Head of caudate nucleus (tissue), 42 donors: ENCODE measurements at regions not wholly inside any gene's neighbourhood (a gene's known extent, or its start where the extent isn't known, plus 50 kb on each side); places are given as distances from the start of the nearest gene placed in this dataset.
A peak's percentile ranks its signal among the peaks of the same experiment; 100 is the strongest.
"Not testable (repeated sequence)": the region's sequence is repeated elsewhere in the genome, so short reads cannot be mapped to it uniquely, and the experiment has no call there.

Experiments
- DNase-seq, 42 donors: peaks; one replicate each; pipeline versions ENCODE4 v3.0.0 to v3.0.0-alpha.2; 2020 to 2021; ENCODE audit warnings: mixed read lengths in 7 of 42
- intact Hi-C: fragments of 100-400 bp; cut with DNase I; formaldehyde crosslinking; loops from one replicate; pipeline ENCODE4 v1.15.0; 2022

- intact Hi-C loops: no loop called here
- DNase-seq: no peak
Measured at GRCh38 chr3:150127011-150127490, 156.4 kb upstream of the PFN2 start.

GRCh38 chr3:150124142-150124541, 153.4 kb upstream of the PFN2 start:
- DNase-seq: no peak
- intact Hi-C loops: no loop called here

- intact Hi-C loops, DNase-seq: not testable (repeated sequence)
Measured at GRCh38 chr3:150123249-150123648, 152.6 kb upstream of the PFN2 start.

GRCh38 chr3:150118219-150118618, 147.5 kb upstream of the PFN2 start:
- DNase-seq: no peak
- intact Hi-C loops: no loop called here

- no peak for DNase-seq
- intact Hi-C loops: no loop called here
Measured at GRCh38 chr3:150117076-150117475, 146.4 kb upstream of the PFN2 start.

GRCh38 chr3:150116196-150116595, 145.5 kb upstream of the PFN2 start:
- DNase-seq: no peak
- intact Hi-C loops: no loop called here

GRCh38 chr3:150114873-150115540, 144.3 kb upstream of the PFN2 start:
- DNase-seq: no peak
- intact Hi-C loops: no loop called here

- DNase-seq: no peak
- intact Hi-C loops: no loop called here
Measured at GRCh38 chr3:150114273-150114672, 143.6 kb upstream of the PFN2 start.

GRCh38 chr3:150110097-150110496, 139.4 kb upstream of the PFN2 start:
- intact Hi-C loops: no loop called here

GRCh38 chr3:150107429-150108175, 136.9 kb upstream of the PFN2 start:
- no peak for DNase-seq
- intact Hi-C loops: no loop called here

More at GRCh38 chr3:150110097-150110496, 139.4 kb upstream of the PFN2 start:
- no peak for DNase-seq

- intact Hi-C loops: no loop called here
- DNase-seq: peak in 23 of 42 donors; percentile 3 to 74 (median 32)
Measured at GRCh38 chr3:150106740-150107428, 136.2 kb upstream of the PFN2 start.

- intact Hi-C loops: no loop called here
- DNase-seq: no peak
Measured at GRCh38 chr3:150105886-150106612, 135.4 kb upstream of the PFN2 start.

- intact Hi-C loops: no loop called here
- DNase-seq: no peak
Measured at GRCh38 chr3:150105025-150105424, 134.3 kb upstream of the PFN2 start.

GRCh38 chr3:150104564-150104963, 133.9 kb upstream of the PFN2 start:
- intact Hi-C loops: no loop called here
- no peak for DNase-seq

- intact Hi-C loops: no loop called here
- no peak for DNase-seq
Measured at GRCh38 chr3:150101016-150101415, 130.3 kb upstream of the PFN2 start.

- intact Hi-C loops: no loop called here
- DNase-seq: no peak
Measured at GRCh38 chr3:150098621-150099020, 127.9 kb upstream of the PFN2 start.

- DNase-seq: no peak
- intact Hi-C loops: no loop called here
Measured at GRCh38 chr3:150097588-150097890, 126.8 kb upstream of the PFN2 start.

GRCh38 chr3:150096700-150097587, 126.2 kb upstream of the PFN2 start:
- no peak for DNase-seq
- intact Hi-C loops: no loop called here
